Jurkat, Clone E6-1 (cell line): ENCODE measurements at regions not wholly inside any gene's neighbourhood (a gene's known extent, or its start where the extent isn't known, plus 50 kb on each side); places are given as distances from the start of the nearest gene placed in this dataset.

Experiments used
- DNase-seq: peaks from one replicate; pipeline ENCODE4 v3.0.0-alpha.2; 2011; ENCODE audit warnings: low read depth, low spot score
- H3K4me3 ChIP-seq: 2 replicates; pipeline ENCODE4 v1.5.1; 2011; ENCODE audit warnings: mild to moderate bottlenecking, low read length, control low read depth, moderate library complexity

GRCh38 chr3:39000008-39000450, 51.7 kb downstream of the SCN11A start:
- peak; percentile 77 for DNase-seq
- no peak overlapping the region for H3K4me3 ChIP-seq

- no peak for DNase-seq
- no peak overlapping the region for H3K4me3 ChIP-seq
Measured at GRCh38 chr3:38998086-38998485, 53.7 kb downstream of the SCN11A start.

DNA sequence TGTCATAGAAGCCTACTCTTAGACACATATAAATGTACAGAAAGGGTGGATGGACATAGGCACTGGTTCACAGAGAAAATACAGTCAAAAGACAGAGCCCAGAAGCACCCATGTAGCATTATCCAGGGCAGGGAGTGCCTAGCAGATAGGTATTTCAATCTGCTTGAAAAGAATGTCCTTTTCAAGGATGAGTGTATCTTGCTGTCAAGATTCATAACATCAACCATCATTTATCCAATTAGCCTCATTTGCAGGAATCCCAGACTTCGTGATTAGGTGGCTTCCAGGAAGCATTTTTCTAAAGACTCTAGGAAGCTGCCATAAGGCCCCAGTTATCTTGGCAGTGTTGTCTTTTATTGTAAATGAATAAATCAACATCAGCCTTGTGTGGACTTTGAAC, 55.6 kb downstream of the SCN11A start:
- H3K4me3 ChIP-seq, result no peak overlapping the region
- no peak for DNase-seq

DNA sequence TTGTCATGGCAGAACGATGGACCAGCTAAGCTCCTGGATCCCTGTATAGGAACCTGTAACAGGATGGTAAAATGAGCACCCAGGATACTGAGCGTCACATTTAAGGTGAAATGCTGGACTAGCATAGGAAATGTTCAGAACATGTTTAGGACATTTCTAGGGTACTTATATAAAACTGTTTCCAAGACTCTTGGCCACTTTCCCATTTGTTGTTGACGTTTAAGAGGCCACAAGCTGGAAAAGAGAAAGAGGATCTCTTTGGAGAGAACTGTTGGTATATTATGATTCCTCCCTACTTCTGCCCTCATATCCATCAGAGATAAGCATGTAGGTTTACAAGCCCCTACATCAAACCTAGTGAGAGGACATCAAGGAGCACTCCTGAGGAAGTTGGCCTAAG, 57.5 kb downstream of the SCN11A start:
- DNase-seq, result no peak

DNA sequence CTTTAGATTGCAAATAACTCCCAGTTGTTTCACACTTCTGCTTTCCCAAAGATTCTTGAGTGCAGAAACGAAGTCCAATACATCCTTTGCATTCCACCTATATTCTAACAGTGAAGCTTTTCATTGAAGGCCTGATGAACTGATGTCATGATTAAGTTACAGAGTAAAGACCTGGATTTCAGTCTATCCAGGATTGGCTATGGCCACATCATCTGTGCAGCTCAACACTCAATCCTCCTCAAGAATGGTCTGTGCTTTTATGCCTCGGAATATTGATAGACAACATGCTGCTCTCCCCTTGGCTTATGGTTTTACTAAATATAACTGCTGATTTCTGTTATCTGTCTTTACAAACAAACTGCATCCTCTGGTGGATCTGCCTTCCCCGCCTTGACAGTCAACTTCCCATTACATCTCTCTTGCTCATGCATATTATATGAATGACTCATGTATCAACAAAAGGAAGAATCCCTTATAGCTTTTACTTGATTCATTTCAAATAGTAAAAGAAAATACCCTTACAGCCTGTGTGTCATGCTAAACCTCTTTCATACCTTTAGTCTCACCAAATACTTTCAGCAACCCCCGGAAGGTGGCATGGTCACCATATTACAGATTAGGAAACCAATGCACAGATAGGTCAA, 59.5 kb downstream of the SCN11A start:
- H3K4me3 ChIP-seq, result no peak overlapping the region
- DNase-seq, result no peak

More for the DNA sequence above, 57.5 kb downstream of the SCN11A start:
- H3K4me3 ChIP-seq, result no peak overlapping the region

GRCh38 chr3:38990621-38991020, 61.1 kb downstream of the SCN11A start:
- no peak for DNase-seq
- H3K4me3 ChIP-seq, result no peak overlapping the region

DNA sequence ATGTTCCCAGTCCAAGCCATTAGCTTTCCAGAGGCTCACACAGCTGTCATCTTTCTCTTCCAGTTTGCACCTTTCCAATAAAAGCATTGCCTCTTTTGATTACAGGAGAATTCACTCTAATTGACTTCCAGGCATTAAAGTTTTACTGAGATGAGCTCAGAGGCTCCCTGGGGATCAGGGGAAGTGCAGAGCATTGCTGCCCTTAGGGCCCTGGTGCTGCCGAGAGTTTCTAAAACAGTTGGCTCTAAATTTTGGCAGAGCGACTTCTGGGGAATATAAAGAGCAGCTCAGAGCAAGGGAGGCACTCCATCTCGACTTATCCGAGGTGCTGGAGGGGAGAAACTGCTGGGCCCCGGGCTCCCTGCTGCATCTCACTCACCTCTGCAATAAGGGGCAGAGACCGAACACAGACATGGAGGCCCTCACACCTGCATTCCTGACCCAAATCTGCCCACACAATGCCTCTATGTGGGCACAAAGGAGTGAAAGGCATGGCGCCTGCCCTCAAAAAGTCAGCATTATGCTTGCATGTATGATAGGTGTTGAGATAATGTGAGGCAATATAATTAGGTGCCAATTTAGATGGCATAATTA, 61.7 kb downstream of the SCN11A start:
- no peak overlapping the region for H3K4me3 ChIP-seq
- no peak for DNase-seq

DNA sequence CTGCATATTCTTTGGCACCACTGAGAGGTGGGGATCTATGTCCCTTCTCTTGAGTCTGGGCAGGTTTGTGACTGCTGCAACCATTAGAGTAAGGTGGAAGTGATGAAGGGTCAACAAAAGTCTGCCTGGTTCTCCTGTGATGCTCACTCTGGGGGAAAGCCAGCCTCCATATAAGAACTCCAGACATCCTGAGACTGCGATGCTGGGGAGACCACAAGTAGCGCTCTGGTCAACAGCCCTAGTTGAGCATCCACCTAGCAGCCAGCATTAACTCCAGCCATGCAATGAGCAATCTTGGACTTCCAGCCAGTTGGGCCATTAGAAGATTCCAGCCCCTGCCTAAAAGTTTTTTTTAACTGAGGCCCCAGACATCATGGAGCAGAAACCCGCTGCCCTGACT, 62.8 kb downstream of the SCN11A start:
- no peak overlapping the region for H3K4me3 ChIP-seq
- DNase-seq, result no peak

DNA sequence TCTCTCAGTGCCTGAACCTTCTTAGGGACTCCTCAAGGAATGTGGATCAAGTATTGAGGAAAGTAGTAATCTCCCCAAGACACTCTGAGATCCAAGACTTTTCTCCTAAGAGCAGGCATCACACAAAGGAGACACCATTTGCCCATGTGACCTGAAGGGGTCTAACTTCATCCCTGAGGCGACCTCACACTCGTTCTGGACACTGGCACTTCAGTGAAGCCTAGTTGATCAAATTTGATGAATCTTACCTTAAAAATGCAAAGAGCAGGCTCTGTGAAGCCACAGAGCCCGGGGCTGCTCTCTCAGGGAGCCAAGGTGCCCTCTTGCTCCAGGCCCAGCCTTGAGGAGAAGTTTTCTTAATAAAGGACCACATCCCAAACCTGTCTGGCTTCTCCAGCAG, 64.3 kb downstream of the SCN11A start:
- no peak overlapping the region for H3K4me3 ChIP-seq
- DNase-seq, result no peak

DNA sequence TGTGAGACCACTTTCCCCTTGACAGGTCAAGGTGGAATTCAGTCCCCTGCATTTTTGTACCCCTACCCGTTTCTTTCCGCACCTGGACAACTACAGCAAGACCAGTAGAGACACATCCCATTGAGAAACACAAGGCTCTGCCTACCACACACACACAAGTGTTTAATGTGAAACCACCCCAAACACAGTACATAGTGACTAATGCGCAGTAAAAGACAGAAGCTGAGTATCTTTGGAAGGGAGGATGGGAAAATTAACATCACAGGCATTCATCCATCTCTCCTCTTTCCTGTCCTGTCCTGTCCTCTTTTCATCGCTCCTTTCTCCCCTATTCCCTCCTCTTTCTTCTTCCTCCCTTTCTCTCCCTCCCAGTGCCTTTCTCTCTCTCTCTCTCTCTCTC, 64.8 kb downstream of the SCN11A start:
- no peak for DNase-seq
- H3K4me3 ChIP-seq, result no peak overlapping the region

GRCh38 chr3:38985981-38986380, 65.8 kb downstream of the SCN11A start:
- no peak for DNase-seq
- H3K4me3 ChIP-seq, result no peak overlapping the region

DNA sequence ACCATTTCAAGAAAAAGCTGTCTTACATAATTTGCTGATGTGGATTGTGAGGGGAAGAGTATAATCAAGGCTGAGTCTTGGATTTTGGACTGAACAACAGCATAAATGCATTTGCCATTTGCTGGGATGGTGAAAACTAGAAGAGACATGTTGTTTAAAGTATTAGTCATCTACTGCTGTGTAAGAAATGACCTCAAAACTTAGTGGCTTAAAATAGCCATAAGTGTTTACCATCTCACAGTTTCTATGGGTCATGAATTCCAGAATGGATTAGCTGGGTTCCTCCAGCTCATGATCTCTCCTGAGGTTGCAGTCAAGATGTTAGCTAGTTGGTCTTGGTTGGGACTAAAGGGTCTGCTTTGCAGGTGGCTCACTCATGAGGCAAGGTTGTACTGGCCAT, 66.2 kb downstream of the SCN11A start:
- no peak overlapping the region for H3K4me3 ChIP-seq
- DNase-seq, result no peak

DNA sequence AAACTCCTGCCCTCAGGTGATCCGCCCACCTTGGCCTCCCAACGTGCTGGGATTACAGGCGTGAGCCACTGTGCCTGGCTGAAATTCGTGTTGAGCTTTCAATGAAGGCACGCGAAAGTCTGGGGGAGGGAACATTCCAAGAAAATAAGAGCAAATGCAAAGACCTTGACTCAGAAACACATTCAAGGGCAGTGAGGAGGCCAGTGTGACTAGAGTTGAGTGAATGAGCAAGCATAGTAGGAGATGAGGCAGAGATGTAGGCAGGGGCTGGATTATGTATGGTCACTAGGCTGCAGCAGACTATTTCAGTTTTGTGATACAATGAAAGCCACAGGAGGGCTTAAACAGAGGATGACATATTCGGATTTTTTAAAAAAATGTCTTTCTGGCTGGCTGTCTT, 67.0 kb downstream of the SCN11A start:
- DNase-seq, result no peak
- H3K4me3 ChIP-seq, result no peak overlapping the region

DNA sequence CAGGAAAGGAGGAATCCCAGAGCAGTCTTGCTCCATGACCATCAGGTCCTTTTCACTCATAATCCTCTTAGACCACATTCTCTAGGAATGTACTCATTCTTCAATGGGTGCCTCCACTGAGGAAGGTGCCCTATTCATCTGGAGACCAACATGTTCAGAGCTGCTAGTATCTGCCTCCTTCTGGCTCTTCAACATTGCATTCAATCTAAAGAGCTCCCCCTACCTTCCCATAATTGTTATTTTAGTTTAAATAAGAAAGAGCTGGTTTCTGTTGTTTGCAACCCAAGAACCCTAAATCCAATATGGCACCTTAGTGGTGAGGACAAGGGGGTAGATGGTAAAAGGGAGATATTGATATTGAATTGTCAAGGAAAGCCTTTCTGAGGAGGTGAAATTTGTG, 67.6 kb downstream of the SCN11A start:
- DNase-seq, result no peak
- no peak overlapping the region for H3K4me3 ChIP-seq

- DNase-seq, result no peak
- H3K4me3 ChIP-seq, result no peak overlapping the region
Measured at GRCh38 chr3:38980938-38981337, 70.8 kb downstream of the SCN11A start.

DNA sequence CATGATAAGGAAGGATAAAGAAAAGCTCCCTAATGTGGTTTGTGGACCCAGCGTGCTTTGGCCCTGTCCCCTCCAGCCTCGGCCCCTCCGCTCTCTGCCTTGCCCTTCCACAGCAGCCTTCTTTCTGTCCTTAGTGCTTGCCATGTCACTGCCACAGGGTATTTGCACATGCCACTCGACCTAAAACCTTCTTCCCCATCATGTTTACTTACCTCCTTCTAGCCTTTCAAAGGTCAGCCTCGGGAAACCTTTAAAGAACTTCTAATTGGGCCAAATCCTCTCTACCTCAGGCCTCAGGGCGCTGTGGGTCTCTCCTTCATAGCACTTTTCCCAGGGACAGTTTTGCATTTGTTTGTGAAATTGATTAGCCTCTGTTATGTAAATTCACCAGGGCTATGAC, 73.0 kb downstream of the SCN11A start:
- H3K4me3 ChIP-seq, result no peak overlapping the region
- DNase-seq, result no peak

GRCh38 chr3:38970851-38971638, 80.7 kb downstream of the SCN11A start:
- no peak for DNase-seq
- H3K4me3 ChIP-seq, result no peak overlapping the region

DNA sequence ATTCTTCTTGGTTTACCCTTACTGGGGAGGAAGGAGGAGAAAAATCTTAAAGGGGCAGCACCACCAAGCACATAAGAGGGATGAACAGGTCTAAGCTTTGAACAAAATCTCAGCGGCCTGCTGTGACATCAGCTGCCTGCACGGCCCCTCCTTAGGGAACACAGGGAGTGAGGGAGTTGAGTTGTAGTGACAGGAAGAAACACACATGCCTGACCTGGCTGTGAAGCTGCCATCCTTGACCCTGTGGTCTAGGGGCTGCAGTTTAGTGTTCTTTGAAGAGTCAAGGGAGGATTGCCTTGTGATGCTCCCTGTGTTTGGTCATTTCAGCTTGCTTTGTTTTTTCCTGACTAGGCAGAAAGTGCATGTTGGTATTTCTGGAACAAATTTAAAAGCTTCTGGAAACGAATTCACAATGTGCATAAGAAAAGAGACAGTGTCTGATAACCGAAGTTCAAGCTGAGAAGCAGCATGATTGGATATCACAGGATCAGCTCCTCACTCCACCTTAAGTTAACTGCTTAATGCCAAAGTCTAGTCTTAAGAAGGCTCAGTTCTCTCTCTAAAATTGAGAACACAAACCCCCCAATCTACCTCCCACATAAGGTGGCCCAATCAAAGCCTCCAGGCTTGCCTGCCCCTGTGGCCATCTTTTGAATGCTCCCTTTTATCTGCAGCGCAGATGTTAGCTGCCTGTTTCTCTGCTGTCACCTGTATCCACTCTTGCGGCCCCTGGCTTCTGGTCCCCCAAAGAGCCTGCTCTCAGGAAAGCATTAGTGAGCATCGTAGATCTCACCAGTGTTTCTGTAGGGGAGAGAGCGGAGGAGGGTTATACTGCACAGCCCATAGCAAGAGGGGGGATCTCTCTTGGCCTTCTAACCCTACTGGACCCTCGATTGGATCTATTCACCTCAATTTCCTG, 82.2 kb downstream of the SCN11A start:
- no peak for DNase-seq
- no peak overlapping the region for H3K4me3 ChIP-seq

GRCh38 chr3:38968891-38969290, 82.9 kb downstream of the SCN11A start:
- DNase-seq, result no peak
- H3K4me3 ChIP-seq, result no peak overlapping the region

GRCh38 chr3:38968403-38968802, 83.3 kb downstream of the SCN11A start:
- DNase-seq, result no peak
- H3K4me3 ChIP-seq, result no peak overlapping the region
